ENCODE measurements at regions not wholly inside any gene's neighbourhood (a gene's known extent, or its start where the extent isn't known, plus 50 kb on each side); places are given as distances from the start of the nearest gene placed in this dataset.
A peak's percentile ranks its signal among the peaks of the same experiment; 100 is the strongest.

DNA sequence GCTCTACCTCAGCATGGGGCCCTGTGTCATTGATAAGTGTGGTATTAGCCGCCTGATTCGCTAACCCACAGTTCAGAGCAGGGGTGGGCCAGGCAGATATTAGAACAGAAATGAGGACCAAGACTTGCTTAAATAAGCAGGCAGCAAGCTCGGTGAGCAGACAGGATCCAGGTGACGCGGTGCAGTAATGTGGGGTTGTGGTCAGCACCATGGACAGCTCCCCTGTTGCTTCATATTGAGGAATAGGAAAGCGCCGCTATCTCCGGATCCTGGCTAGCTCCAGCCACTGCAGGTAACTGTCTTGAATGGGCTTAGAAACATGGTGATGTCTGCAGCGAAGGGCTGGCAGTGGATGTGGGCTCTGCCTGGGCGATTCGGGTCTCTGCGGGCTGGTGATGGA, 51.3 kb upstream of the GPR26 start:
- no TSS peak for BruUV-seq (replicated peaks)
- Histone ChIP-seq H3K4me3 (no peak overlapping the region), H3K4me2 (ENCODE audit: insufficient read depth, low read length) (no peak overlapping the region), H2AFZ (ENCODE audit: low read depth, low read length) (no peak overlapping the region), H3K9me3 (replicated peaks; ENCODE audit: control insufficient read depth, insufficient read depth, low read depth, low read length) (no peaks in the 10 kb centered on the region), H3K4me1 (replicated peaks in 1 of 2; ENCODE audit: control insufficient read depth in 2 of 2, insufficient read depth in 2 of 2, low read length in 2 of 2) (no peaks in the 10 kb centered on the region), H3K27ac (ENCODE audit: extremely low read depth, low read depth, low read length) (no peak overlapping the region), H4K20me1 (replicated peaks; ENCODE audit: control insufficient read depth, insufficient read depth, low read length) (no peaks in the 10 kb centered on the region), H3K27me3 (ENCODE audit: control insufficient read depth in 2 of 2, insufficient read depth in 2 of 2, low read length in 2 of 2) (no peaks in the 10 kb centered on the region), H3K9me1 (ENCODE audit: control insufficient read depth, insufficient read depth, low read length) (no peaks in the 10 kb centered on the region), H3K79me2 (ENCODE audit: control insufficient read depth, insufficient read depth, low read length) (no peaks in the 10 kb centered on the region), H3K9ac (ENCODE audit: insufficient read depth in 1 of 2, low read depth in 2 of 2, low read length in 2 of 2) (no peak overlapping the region), H3K36me3 (ENCODE audit: control insufficient read depth, insufficient read depth, low read length) (no peaks in the 10 kb centered on the region)
- in situ Hi-C loops (cut with MboI) = no loop called here
- intact Hi-C loops (cut with micrococcal nuclease) = no loop called here
- no peak for FAIRE-seq
- DNase-seq (ENCODE audit: extremely low read depth in 1 of 4, low spot score in 3 of 4) = peak; percentile 39 to 56 (median 40)
- peak; percentile 74 for ATAC-seq
- POLR2A ChIA-PET = no interaction called here
- WGBS (ENCODE audit: insufficient coverage, low coverage, missing lambda C conversion rate) = 1% methylated on average over 9 of the region's 12 CpGs
- CTCF ChIA-PET (ENCODE audit: low intra/inter-chr PET ratio) = no interaction called here
- TF ChIP-seq EHMT2 (IDR thresholded peaks at IDR 0.05) (peak; percentile 96), CEBPB (tag; IDR thresholded peaks at IDR 0.05) (peak; percentile 80), SRF (CRISPR knock-in tag; IDR thresholded peaks at IDR 0.05) (0 out of 4 replicates have a peak, but pooled peaks of 1 of the 2 experiments have one; percentile 20), RCOR1 (IDR thresholded peaks at IDR 0.05; ENCODE audit: borderline replicate concordance in 1 of 2, low read depth in 2 of 2, low read length in 2 of 2) (peak in 1 of 2 experiments; percentile 51; a peak in 1 of 4 replicates), PRMT5 (CRISPR knock-in tag; IDR thresholded peaks at IDR 0.05) (peak; percentile 50; the same call in 1 of the 2 replicates), ZFPM2 (CRISPR knock-in tag; IDR thresholded peaks at IDR 0.05) (no peak), HNRNPLL (IDR thresholded peaks at IDR 0.05; ENCODE audit: low read depth, low read length, poor library complexity, severe bottlenecking) (peak; percentile 85), ILF3 (IDR thresholded peaks at IDR 0.05; ENCODE audit: borderline replicate concordance) (no peak), ZNF347 (CRISPR knock-in tag; IDR thresholded peaks at IDR 0.05; ENCODE audit: low read depth) (no peak), CEBPG (CRISPR knock-in tag; IDR thresholded peaks at IDR 0.05) (peak; percentile 73), CEBPG (tag; conservative IDR thresholded peaks at IDR 0.05 in 1 of 2, IDR thresholded peaks at IDR 0.05 in 1 of 2) (peak; percentile 46 to 95)
- TF ChIP-seq, protein P1, sequence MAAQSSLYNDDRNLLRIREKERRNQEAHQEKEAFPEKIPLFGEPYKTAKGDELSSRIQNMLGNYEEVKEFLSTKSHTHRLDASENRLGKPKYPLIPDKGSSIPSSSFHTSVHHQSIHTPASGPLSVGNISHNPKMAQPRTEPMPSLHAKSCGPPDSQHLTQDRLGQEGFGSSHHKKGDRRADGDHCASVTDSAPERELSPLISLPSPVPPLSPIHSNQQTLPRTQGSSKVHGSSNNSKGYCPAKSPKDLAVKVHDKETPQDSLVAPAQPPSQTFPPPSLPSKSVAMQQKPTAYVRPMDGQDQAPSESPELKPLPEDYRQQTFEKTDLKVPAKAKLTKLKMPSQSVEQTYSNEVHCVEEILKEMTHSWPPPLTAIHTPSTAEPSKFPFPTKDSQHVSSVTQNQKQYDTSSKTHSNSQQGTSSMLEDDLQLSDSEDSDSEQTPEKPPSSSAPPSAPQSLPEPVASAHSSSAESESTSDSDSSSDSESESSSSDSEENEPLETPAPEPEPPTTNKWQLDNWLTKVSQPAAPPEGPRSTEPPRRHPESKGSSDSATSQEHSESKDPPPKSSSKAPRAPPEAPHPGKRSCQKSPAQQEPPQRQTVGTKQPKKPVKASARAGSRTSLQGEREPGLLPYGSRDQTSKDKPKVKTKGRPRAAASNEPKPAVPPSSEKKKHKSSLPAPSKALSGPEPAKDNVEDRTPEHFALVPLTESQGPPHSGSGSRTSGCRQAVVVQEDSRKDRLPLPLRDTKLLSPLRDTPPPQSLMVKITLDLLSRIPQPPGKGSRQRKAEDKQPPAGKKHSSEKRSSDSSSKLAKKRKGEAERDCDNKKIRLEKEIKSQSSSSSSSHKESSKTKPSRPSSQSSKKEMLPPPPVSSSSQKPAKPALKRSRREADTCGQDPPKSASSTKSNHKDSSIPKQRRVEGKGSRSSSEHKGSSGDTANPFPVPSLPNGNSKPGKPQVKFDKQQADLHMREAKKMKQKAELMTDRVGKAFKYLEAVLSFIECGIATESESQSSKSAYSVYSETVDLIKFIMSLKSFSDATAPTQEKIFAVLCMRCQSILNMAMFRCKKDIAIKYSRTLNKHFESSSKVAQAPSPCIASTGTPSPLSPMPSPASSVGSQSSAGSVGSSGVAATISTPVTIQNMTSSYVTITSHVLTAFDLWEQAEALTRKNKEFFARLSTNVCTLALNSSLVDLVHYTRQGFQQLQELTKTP (IDR thresholded peaks at IDR 0.05; ENCODE audit: low read depth in 1 of 2, partially characterized antibody in 2 of 2) = peak in 1 of 2 experiments; percentile 30
- TF ChIP-seq, protein P2, sequence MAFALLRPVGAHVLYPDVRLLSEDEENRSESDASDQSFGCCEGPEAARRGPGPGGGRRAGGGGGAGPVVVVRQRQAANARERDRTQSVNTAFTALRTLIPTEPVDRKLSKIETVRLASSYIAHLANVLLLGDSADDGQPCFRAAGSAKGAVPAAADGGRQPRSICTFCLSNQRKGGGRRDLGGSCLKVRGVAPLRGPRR (CRISPR knock-in tag; IDR thresholded peaks at IDR 0.05) = no peak
